Activated gamma-delta T cell (primary cell): ENCODE measurements at regions not wholly inside any gene's neighbourhood (a gene's known extent, or its start where the extent isn't known, plus 50 kb on each side); places are given as distances from the start of the nearest gene placed in this dataset.

Experiments
- DNase-seq: peaks from one replicate; lab custom pipeline; 2025; lab: John Stamatoyannopoulos, UW

GRCh38 chr6:14903176-14904038 is 342.5 kb upstream of the JARID2 start:
- DNase-seq, result no peak

- no peak for DNase-seq
Measured at GRCh38 chr6:14905201-14905600, 340.7 kb upstream of the JARID2 start.

GRCh38 chr6:14906621-14907020 is 339.2 kb upstream of the JARID2 start:
- no peak for DNase-seq

- DNase-seq, result no peak
Measured at GRCh38 chr6:14910692-14911547, 334.9 kb upstream of the JARID2 start.

- DNase-seq, result no peak
Measured at GRCh38 chr6:14912226-14912625, 333.6 kb upstream of the JARID2 start.

DNA sequence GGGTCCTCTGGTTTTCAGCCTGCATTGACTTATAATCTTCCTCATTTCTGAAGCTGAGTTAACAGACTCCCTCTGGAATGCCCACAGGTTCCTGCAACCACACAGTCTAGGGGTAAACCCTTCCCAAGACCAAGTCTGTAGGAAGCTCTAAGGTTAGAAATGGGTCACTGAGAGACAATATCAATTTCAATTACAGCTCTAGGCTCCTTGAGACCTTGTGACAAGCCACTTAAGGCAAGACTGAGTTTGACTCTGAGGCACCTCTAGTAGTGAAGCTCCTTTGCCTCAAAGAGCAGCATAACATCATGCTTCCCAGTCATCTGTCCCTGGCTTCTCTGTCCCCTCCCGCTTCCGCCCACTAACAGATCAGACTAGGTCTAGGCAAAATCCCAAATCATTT is 333.2 kb upstream of the JARID2 start:
- DNase-seq, result no peak

- no peak for DNase-seq
Measured at GRCh38 chr6:14913931-14914330, 331.9 kb upstream of the JARID2 start.

DNA sequence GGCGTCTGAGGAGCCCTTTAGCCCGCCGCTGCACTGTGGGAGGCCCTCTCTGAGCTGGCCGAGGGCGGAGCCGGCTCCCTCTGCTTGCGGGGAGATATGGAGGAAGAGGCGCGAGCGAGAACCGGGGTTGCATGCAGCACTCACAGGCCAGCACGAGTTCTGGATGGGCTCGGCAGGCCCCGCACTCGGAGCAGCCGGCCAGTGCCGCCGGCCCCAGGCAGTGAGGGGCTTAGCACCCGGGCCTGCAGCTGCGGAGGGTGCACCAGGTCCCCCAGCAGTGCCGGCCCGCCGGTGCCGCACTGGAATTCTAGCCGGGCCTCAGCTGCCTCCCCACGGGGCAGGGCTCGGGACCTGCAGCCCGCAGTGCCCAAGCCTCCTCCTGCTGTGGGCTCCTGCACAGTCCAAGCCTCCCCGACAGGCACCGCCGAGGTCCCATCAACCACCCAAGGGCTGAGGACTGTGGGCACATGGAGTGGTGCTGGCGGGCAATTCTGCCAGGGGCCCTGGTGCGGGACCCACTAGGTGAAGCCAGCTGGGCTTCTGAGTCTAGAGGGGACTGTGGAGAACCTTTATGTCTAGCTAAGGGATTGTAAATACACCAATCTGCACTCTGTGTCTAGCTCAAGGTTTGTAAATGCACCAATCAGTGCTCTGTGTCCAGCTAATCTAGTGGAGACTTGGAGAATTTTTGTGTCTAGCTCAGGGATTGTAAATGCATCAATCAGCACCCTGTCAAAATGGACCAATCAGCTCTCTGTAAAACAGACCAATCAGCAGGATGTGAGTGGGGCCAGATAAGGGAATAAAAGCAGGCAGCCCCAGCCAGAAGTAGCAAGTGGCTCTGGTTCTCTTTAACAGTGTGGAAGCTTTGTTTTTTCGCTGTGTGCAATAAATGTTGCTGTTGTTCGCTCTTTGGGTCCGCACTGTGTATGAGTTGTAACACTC is 329.7 kb upstream of the JARID2 start:
- DNase-seq, result no peak

DNA sequence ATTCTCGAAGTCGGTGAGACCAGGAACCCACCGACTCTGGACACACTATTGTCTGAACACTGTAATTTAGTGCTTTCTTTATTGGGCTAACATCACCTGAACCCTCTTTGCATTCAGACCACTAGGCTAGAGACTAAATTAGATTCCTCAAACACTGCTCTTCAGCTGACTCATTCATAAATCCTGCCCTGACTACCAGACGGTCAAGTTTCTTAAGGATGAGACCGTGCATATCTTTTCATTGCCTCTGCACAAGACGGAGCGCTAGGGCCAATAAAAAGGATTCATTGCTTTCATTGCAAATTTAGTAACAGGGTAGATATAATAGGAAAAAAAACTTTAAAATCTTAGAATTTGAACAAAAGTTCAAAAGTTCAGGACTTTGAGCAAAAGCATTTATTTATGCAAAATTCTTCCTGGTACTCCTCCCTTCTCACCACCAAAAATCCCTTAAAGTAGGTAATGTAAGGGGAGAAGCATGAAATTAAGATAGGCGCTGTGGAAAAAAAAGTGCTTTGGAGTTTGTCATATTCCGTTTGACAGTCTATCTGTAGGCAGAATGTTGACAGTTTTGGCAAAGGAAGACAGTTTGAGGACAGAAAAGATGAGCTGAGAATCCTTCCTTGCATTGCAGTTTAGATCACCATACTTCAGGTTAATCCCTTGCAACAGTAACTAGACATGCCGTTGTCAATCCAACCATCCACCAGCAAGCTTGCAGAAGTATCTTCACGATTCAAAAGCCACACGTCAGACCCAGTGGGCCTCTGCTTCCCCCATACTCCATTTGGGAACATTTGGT is 328.6 kb upstream of the JARID2 start:
- DNase-seq, result no peak

GRCh38 chr6:14918200-14918907 is 327.5 kb upstream of the JARID2 start:
- DNase-seq, result no peak

DNA sequence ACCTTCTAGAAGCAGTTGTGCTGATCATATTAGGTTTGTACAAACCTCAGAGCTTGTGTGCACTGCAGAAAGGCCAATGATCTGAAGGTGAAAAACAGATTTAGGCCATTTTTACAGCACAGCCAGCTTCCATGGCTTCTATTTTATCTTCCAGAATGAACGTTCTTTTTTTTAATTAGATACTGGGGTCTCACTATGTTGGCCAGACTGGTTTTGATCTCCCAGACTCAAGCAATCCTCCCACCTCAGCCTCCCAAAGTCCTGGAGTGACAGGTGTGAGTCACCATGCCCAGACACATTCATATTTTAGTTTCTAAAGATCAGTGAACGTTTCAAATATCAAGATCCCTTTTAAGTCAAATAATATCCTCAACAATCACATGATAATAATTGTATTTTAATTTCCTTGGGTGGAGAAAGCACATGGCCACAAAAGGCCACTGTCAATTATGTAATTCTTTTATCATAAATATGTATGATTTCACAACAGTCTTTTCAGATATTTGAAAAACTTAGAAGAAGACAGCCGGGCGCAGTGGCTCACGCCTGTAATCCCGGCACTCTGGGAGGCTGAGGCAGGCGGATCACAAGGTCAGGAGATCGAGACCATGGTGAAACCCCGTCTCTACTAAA is 326.7 kb upstream of the JARID2 start:
- DNase-seq, result no peak

DNA sequence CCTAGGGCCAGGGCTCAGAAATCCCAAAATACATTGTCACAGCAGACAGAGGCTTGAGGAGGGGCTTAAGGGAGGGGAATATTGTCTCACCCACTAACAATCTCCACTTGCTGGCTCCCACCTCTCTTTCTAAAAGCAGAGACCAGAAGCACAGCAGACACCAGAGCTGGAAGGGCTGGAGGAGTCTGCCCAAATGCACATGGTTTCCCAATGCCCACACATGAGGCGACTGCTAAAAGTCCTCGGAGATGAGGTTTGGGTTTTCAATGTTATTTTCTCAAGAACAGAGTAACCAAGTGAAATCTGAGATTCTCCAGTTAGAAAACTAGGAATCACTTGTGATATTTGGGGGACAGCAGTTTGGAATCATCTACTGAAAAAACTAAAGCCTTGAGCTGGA is 325.6 kb upstream of the JARID2 start:
- DNase-seq, result no peak

DNA sequence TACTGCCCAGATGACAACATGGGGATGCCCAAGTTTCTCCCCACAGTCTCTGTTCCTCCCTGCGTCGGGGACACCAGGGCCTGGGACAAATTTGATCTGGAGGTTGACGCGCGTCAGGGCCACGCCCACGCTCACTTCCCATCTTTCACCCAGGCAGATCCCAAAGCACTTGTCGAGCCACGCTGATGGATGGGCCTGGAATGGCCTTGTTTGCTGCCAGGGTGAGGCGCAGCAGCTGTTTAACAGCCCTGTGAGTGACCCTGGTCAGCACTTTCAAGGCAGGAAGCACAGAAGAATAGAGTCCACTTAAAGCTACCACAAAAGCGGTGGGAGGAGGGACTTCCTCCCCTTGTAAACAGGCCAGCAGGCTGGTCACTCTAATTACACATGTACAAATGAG is 324.7 kb upstream of the JARID2 start:
- DNase-seq, result no peak

- DNase-seq, result no peak
Measured at GRCh38 chr6:14921878-14922671, 323.8 kb upstream of the JARID2 start.

DNA sequence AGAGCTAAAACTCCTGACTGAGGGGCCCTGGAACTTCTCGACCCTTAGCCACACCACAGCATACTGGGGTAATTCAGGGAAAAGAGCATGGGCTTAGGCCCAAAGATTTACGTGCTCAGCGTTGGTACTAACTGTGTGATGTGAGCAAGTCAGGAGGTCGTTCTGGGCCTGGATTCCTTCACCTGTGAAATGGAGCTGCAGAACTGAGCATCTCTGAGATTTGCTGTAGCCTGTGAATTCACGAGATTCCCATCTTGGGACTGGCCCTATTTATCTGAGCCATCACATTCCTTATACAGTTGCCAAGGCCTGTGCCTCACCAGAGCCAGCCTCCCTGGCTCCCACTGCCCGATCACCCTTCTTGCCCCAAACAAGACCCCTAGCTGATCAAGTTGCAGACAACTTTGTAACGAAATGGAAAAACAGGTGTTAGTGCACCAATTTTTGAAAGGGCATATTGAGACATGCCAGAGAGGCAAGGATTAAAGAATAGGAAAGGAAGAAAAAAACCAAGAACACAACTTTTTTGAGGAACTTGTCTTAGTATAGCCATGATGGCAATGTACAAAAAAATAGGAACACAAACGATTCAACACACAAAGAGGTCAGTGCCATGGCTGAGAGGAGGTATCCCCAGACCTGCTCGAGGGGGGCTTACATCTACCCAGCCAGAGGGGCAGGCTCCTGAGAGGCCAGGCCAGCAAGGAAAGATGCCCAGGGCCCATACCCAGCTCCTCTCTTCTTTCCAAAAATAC is 323.0 kb upstream of the JARID2 start:
- no peak for DNase-seq

DNA sequence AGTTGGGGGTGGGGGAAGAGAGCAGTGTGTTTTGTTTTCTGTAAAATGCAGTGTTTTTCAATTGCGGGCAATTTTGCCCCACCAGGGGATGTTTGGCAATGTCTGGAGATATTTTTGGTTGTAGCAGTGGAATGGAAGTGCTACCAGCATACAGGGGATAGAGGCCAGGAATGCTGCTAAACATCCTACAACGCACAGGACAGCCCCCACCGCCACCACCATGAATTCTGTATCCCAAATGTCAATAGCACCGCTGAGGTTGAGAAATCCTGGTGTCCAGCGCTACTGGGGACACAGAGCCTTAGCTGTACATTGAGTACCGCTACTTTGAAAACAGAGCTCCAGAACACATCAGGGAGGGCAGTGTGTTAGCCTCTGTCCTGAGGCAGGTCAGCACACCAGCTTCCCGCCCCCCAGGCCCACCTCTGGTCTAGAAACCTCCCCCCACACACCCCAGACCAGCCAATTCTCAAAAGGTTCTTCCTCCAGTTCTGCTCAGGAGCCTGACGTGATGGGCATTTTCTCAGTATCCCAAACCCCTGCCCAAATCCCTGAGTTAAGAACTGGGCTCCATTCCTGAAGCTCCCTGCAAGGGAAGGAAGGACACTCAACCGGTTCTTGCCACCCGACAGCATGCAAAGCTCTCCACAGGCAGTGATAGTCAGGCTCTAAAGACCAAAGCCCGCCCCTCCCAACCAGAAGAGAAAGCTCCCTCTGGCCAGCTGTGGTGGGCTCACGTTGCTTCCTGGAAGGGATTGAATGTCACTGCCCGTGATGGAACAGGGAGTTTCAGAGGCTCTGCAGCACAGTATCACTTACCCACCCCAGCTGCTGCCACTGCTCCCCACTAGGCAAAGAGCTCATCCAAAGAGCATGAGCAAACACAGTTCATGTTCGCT is 321.5 kb upstream of the JARID2 start:
- DNase-seq, result no peak

GRCh38 chr6:14925025-14925698 is 320.7 kb upstream of the JARID2 start:
- DNase-seq, result no peak
